ENCODE measurements at regions not wholly inside any gene's neighbourhood (a gene's known extent, or its start where the extent isn't known, plus 50 kb on each side); places are given as distances from the start of the nearest gene placed in this dataset.
A peak's percentile ranks its signal among the peaks of the same experiment; 100 is the strongest.
"Not testable (repeated sequence)": the region's sequence is repeated elsewhere in the genome, so short reads cannot be mapped to it uniquely, and the experiment has no call there.

- no peak for DNase-seq
Measured at GRCh38 chr5:54404568-54404967, 50.9 kb upstream of the HSPB3 start.

- no peak for DNase-seq
Measured at GRCh38 chr5:54403885-54404416, 51.5 kb upstream of the HSPB3 start.

- no peak for DNase-seq
Measured at GRCh38 chr5:54403121-54403520, 52.4 kb upstream of the HSPB3 start.

GRCh38 chr5:54401515-54401914, 54.0 kb upstream of the HSPB3 start:
- no peak for DNase-seq

DNA sequence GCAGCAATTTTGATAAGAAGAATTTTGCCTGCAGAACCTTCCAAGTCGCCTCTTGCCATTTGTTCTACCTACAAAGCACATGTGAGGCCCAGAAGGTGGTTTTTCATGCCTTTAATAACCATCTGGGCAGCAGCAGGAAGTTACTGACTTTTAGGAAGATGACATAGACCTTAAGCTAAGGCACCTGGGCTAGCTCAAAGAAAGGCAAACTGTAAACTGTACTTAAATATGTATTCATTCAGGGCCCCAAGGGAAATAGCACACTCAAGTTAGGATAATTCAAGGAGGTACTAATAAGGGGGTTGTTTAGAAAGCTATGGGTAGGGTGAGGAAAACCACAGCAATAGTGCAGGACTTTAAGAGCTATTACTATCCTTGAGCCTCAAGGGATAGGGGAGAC, 57.3 kb upstream of the HSPB3 start:
- DNase-seq = no peak

GRCh38 chr5:54397420-54397819, 58.1 kb upstream of the HSPB3 start:
- DNase-seq = no peak

- not testable (repeated sequence) for DNase-seq
Measured at GRCh38 chr5:54393007-54393406, 62.5 kb upstream of the HSPB3 start.

DNA sequence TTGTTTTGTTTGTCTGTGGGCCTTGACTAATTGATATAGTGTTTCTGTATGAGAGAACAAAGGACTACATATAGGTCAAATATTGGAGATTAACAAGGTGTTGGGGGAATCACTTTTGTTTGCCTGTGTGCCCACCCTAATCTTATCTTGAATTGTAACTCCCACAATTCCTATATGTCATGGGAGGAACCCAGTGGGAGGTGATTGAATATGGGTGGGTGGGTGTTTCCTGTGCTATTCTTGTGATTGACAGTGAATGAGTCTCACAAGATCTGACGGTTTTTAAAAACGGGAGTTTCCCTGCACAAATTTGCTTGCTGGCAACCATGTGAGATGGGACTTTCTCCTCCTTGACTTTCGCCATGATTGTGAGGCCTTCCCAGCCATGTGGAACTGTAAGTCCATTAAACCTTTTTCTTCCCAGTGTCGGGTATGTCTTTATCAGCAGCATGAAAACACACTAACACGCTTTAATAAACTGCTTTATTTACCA, 64.9 kb upstream of the HSPB3 start:
- DNase-seq = no peak

DNA sequence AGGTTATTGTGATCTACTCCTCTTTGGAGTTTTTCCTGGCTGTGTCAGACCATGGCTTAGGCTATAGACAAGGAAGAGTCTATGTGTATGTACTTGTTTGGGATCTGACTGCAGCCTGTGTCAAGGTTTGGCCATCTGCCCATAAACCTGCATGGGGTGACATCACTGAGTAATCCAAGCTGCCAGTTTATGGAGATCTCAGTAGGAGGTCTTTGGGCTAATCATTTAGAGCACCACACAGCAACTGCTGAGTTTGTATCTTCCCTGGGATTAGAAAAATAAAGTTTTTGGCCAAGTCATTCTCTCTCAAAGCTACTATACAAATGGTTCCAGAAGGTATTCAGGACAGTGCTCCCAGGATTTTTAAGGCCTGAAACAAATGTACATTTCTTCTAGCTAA, 65.5 kb upstream of the HSPB3 start:
- peak; percentile 83 for DNase-seq

- not testable (repeated sequence) for DNase-seq
Measured at GRCh38 chr5:54389399-54389798, 66.1 kb upstream of the HSPB3 start.

GRCh38 chr5:54388811-54389210, 66.7 kb upstream of the HSPB3 start:
- no peak for DNase-seq

DNA sequence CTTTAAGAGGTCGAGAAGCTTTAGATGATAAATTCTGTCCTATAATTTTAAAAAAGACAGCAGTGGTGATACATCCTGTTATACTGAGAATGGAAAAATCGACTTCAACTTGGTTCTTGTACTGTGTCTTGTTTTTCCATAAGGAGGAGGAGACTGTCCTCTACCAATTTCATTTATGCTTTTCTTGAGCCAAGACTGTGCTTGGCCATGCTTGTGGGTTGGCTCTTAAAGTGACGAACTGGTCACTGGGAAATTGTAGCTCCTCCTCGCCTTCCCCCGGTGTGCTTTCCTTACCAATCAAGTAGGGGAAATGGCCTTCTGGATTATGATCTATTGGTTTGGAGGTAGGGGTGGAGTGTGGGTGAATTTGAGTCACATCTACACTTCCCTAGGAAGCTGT, 67.1 kb upstream of the HSPB3 start:
- DNase-seq = no peak

DNA sequence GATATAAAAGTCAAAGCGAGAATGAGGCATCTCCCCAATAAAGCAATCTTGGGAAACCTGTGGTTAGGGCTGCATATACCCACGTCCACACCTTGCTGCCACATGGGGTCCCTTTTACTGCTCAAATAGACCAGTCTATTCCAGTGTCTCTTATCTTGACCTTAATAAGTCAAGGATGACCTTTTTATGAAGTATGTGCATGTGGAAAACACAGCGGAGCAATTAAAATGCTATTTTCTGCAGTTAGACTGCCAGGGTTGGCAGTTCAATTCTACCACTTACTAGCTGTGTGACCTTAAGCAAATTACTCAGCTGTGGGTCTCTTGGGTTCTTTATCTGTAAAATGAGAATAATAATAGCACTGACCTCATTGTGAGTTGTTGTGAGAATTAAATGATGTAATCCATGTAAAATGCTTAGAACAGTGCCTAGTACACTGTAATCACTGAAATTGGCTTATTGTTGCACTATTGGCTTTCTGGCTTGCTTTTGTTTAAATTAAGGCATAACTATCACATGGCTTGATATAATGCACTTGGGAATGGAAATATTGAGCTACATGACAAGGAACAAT, 67.8 kb upstream of the HSPB3 start:
- no peak for DNase-seq

DNA sequence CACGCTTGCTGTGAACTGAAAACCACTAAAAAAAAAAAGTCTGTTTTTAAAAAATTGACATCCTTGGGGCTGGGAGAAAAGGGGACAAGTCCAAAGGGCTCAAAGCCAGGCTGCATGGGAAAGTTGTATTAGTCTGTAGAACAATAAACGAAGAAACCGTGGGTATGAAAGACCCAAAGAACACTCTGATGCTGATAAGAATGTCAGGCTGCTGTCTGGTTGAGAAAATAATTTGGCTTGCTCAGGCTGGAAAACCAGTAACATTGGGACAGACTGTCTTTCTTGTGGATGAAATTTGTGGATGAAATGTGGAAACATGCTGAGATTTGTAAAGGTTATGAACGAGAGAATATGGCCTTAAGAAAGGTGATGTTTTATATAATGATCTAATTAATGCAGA, 68.5 kb upstream of the HSPB3 start:
- no peak for DNase-seq

DNA sequence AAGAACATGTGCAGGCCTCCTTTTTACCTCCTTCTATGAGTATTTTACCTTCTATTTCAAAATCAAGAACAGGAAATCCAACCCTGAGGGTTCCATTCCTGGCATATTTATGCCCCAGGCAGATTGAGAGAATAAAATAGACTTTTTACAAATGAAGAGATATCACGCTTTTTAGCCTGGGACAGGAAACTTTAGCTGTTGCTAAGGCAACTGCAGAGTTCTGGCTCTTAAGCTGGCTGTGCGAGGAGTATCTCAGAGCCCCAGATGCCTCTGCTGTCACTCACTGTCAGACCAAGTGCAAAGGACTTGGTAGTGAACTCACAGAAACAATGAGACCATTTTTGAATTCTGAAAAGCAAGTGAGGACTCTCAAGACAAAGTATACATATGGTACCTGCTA, 69.5 kb upstream of the HSPB3 start:
- no peak for DNase-seq

- no peak for DNase-seq
Measured at GRCh38 chr5:54384356-54384933, 71.1 kb upstream of the HSPB3 start.

- no peak for DNase-seq
Measured at GRCh38 chr5:54383941-54384340, 71.6 kb upstream of the HSPB3 start.

DNA sequence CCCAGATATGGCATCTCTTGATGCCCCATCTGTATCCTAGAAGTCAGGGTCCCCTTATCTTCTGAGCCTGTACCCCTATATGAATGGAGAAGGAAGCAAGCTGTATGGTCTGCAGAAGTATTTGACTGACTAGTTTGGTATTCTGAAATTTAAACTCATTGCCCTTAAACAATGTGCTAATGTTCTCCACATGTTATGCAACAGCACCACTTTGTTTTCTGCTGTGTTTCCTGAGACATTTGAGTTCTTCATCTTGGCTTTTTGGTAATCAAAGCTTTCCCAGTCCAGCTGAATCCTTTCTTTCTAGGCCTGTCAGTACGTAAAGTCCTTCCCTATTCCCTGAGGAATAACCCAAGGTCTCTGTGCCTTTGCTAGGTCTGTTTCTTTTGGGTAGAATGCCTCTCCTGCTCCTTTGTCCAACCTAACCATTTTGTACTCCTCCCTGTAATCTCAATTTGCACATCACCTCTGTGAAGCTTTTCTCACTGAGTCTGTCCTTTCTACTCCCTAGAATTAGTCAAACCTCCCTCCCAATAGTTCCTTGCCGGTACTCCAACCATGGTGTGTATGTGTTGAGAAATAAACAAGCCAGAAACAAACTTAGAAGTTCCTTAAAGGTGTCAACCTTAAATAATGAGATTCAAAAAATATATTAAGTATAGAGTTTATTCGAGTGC, 72.1 kb upstream of the HSPB3 start:
- no peak for DNase-seq

DNA sequence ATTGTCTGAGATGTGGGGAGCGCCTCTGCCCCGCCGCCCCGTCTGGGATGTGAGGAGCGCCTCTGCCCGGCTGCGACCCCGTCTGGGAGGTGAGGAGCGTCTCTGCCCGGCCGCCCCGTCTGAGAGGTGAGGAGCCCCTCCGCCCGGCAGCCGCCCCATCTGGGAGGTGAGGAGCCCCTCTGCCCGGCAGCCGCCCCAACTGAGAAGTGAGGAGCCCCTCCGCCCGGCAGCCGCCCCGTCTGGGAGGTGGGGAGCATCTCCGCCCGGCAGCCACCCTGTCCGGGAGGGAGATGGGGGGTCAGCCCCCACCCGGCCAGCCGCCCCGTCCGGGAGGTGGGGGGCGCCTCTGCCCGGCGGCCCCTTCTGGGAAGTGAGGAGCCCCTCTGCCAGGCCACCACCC, 70.9 kb upstream of the ARL15 start:
- DNase-seq = not testable (repeated sequence)

DNA sequence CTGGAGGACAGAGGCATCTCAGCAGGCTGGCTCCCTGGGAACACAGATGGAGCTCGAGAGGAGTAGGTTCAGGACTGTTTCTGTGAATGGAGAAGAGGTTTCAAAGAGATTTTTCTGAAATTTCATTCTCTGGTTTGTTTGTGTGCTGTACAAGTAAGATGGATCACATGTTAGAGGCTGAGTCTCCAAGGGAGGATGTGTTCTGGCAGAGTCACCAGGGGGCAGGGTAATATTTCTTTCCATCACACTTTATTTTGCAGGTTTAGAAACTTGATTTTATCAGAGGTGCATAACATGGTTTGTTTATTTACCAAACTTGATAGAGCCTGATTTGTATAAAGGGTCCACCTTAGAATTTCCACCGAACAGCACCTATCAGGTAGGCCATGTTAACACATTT, 69.2 kb upstream of the ARL15 start:
- no peak for DNase-seq

DNA sequence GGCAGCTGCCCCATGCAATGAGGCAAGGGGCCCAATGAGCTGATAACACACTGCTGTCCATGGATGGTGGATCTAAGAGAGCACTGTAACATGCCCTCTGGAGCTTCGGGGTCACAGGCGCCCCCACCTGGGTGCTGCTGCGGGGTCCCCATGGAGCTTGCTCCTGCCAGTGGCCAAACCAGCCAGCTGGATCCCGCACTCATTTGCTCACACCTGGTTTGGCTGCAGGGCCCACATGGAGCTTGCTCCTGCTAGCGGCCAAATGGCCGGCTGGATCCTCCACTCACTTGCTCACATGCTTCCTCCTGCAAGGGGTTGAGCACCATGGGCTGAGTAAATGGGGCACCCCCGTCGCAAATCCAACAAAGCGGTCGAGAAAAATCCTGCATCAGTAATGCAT, 68.3 kb upstream of the ARL15 start:
- DNase-seq = no peak

- not testable (repeated sequence) for DNase-seq
Measured at GRCh38 chr5:54377339-54377738, 67.0 kb upstream of the ARL15 start.

DNA sequence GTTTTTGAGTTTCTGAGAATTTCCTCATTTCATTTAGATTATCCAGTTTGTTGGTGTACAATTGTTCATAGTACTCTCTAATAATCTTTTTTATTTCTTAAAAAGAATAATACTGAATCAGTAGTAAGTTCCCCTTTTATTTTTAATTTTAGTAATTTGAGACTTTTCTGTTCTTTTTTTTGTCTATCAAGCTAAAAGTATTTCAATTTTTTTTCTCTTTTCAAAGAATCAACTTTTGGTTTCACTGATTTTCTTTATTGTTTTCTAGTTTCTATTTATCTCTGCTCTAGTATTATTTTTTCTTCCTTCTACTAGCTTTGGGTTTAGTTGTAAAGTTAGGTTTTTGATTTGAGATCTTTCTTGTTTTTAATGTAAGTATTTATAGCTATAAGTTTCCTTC, 60.6 kb upstream of the ARL15 start:
- no peak for DNase-seq

DNA sequence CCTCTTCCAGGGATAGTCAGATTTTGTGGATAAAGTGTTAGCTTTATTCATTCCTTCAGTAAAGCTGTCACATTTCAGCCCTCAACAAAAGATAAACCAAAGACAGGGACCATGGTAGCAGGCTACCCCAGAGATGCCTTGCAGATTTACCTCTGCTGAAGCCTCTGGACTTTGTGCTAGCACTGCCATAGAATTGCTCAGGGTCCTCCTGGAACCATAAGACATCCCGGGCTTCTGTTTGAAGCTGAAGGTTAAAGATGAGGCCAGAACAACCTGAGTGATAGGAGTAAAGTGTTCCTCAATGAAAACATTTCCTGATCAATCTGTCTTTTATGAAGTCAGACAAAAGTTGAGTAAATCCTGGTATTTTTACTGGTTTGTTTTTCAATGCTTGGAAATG, 57.5 kb upstream of the ARL15 start:
- no peak for DNase-seq
